Esophagus squamous epithelium (tissue), 4 donors: ENCODE measurements at regions not wholly inside any gene's neighbourhood (a gene's known extent, or its start where the extent isn't known, plus 50 kb on each side); places are given as distances from the start of the nearest gene placed in this dataset.

Experiments
- POLR2A ChIP-seq, 4 donors: fragments of 450-650 bp; IDR thresholded peaks; one replicate each; pipeline ENCODE4 v1.6.1; 2017; ENCODE audit warnings: antibody characterized with exemption in 4 of 4, mild to moderate bottlenecking in 4 of 4, moderate library complexity in 3 of 4
- TF ChIP-seq, protein P1 (sequence below), 6 experiments: fragments of 450-650 bp in 4 of 6; fragments of 200-600 bp in 2 of 6; sonication (generic) in 2 of 6; IDR thresholded peaks; one replicate each; pipeline ENCODE4 v1.5.1; 2016 to 2019; ENCODE audit warnings: antibody characterized with exemption in 6 of 6, mild to moderate bottlenecking in 4 of 6, moderate library complexity in 4 of 6

DNA sequence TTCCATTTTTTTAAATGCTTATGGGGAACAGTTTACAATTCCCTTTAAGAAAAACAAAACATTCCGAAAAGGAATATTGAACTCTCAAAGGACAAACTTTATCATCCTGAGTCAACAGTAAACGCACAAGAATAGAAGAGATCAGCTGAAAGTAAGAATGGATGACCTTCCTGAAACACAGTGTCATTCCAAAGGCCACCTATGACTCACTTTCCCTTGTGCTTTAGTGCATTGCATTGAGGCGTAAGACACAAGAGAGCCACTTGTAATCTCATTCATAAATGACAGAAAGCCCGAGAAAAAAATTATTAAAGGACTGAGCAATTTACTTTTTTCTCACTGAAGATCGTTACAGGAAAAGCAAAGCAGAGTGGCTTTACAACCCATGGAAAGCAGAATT, 1062.4 kb upstream of the DIAPH2 start:
- TF ChIP-seq, protein P1, sequence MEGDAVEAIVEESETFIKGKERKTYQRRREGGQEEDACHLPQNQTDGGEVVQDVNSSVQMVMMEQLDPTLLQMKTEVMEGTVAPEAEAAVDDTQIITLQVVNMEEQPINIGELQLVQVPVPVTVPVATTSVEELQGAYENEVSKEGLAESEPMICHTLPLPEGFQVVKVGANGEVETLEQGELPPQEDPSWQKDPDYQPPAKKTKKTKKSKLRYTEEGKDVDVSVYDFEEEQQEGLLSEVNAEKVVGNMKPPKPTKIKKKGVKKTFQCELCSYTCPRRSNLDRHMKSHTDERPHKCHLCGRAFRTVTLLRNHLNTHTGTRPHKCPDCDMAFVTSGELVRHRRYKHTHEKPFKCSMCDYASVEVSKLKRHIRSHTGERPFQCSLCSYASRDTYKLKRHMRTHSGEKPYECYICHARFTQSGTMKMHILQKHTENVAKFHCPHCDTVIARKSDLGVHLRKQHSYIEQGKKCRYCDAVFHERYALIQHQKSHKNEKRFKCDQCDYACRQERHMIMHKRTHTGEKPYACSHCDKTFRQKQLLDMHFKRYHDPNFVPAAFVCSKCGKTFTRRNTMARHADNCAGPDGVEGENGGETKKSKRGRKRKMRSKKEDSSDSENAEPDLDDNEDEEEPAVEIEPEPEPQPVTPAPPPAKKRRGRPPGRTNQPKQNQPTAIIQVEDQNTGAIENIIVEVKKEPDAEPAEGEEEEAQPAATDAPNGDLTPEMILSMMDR (IDR thresholded peaks at IDR 0.05) = no peak
- TF ChIP-seq POLR2A (IDR thresholded peaks at IDR 0.05) = no peak
